Epithelial cell of prostate (primary cell): ENCODE measurements at regions not wholly inside any gene's neighbourhood (a gene's known extent, or its start where the extent isn't known, plus 50 kb on each side); places are given as distances from the start of the nearest gene placed in this dataset.

Source experiments
- DNase-seq: peaks from one replicate; pipeline ENCODE4 v3.0.0-alpha.2; 2011; ENCODE audit warnings: low read depth, low spot score
- H3K27ac ChIP-seq: fragments of 450-650 bp; 2 replicates; pipeline ENCODE4 v1.5.1; 2017; ENCODE audit warnings: mild to moderate bottlenecking

DNA sequence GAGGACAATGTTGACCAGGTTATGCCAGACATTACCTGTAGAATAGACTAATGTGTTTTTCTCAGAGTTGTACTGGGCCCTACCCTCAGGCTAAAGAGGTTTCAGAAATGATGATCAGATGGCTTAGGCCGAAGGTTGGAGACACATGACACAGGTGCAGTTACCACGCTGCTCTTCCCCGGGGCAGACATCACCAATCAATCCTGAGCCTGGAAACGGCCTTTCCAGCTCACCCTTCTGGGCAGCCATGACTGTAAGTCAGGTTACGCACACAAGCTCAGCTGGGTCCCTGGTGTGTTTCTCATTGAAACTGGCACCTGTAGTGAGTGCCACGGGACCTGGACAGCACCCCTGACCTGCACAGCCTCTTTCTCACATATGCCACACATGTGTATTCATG, 299.3 kb downstream of the UQCRFS1 start:
- no peak overlapping the region for H3K27ac ChIP-seq
- no peak for DNase-seq

DNA sequence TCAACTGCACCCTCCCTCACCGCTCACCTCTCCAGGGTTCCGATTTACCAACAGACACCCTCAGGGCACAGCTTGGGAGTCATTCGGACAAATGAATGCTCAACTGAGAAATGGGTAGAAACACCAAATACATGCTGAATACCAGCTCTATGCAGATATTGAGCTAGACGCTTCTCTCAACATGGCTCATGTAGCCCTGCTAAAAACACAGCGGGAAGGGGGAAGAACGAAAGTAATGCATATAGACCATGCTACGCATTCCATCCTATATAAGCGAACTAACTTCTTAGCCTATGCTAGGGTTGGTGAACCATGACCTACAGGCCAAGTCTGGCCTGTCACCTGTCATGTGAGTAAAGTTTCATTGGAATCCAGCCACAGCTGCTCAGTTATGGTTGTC, 304.0 kb downstream of the UQCRFS1 start:
- no peak for DNase-seq
- H3K27ac ChIP-seq, result no peak overlapping the region

GRCh38 chr19:28907534-28907933, 305.4 kb downstream of the UQCRFS1 start:
- no peak overlapping the region for H3K27ac ChIP-seq
- DNase-seq, result no peak

DNA sequence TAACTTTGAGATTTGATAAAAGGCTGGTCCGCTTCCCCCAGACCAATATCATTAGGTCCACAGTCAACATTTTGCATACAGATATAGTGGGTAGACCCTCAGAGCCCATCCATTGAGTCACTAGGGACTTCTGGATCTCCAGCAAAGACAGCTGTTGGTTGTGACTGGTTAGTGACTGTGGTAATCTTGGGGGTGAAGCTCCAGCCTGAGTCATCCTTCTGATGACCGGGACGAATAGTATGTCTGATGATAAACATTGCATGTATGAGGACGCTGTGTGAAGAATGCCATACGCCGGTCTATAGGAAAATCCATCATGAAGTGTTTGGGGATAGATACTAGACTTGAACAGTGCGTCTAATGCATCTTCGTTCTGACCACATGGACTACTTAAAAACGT, 307.0 kb downstream of the UQCRFS1 start:
- DNase-seq, result no peak

GRCh38 chr19:28899703-28900102, 313.2 kb downstream of the UQCRFS1 start:
- no peak for DNase-seq

More for the DNA sequence above, 307.0 kb downstream of the UQCRFS1 start:
- no peak overlapping the region for H3K27ac ChIP-seq

GRCh38 chr19:28898249-28898648, 314.7 kb downstream of the UQCRFS1 start:
- no peak overlapping the region for H3K27ac ChIP-seq
- no peak for DNase-seq

More at GRCh38 chr19:28899703-28900102, 313.2 kb downstream of the UQCRFS1 start:
- H3K27ac ChIP-seq, result no peak overlapping the region

GRCh38 chr19:28889941-28890670, 322.8 kb downstream of the UQCRFS1 start:
- no peak overlapping the region for H3K27ac ChIP-seq
- DNase-seq, result no peak

- no peak overlapping the region for H3K27ac ChIP-seq
- DNase-seq, result no peak
These were observed 324.9 kb downstream of the UQCRFS1 start for GRCh38 chr19:28887920-28888618.

- no peak for DNase-seq
- no peak overlapping the region for H3K27ac ChIP-seq
These were observed 326.2 kb downstream of the UQCRFS1 start for GRCh38 chr19:28886708-28887107.

- H3K27ac ChIP-seq, result no peak overlapping the region
- DNase-seq, result no peak
These were observed 327.0 kb downstream of the UQCRFS1 start for GRCh38 chr19:28885965-28886364.

- no peak for DNase-seq
- no peak overlapping the region for H3K27ac ChIP-seq
These were observed 328.0 kb downstream of the UQCRFS1 start for GRCh38 chr19:28884786-28885476.

DNA sequence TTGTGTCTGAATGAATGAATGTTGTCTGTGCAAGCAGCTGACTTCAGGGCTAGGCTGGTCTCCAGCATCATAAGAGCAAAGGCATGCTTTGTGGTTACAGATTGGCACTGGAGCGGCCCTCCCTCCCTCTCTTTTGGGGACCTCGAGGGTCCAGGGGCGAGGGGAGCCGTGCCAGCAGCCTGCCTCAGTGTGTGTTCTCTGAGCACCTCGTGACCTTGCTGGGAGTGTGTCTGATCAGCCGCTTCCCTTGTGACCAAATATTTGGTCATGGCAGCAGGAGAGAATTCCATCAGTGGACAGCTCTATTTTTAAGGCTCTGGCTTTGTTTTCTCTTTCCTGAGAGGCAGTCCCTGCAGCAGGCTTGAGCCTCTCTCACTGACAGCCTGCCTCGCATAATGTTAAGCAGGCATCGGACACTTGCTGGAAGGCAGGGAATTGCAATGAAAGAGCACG, 329.7 kb downstream of the UQCRFS1 start:
- DNase-seq, result no peak
- H3K27ac ChIP-seq, result no peak overlapping the region

- no peak overlapping the region for H3K27ac ChIP-seq
- DNase-seq, result no peak
These were observed 330.1 kb downstream of the UQCRFS1 start for GRCh38 chr19:28882818-28883217.

- DNase-seq, result no peak
- no peak overlapping the region for H3K27ac ChIP-seq
These were observed 331.3 kb downstream of the UQCRFS1 start for GRCh38 chr19:28881616-28882015.

GRCh38 chr19:28880735-28881401, 332.1 kb downstream of the UQCRFS1 start:
- H3K27ac ChIP-seq, result no peak overlapping the region
- no peak for DNase-seq

DNA sequence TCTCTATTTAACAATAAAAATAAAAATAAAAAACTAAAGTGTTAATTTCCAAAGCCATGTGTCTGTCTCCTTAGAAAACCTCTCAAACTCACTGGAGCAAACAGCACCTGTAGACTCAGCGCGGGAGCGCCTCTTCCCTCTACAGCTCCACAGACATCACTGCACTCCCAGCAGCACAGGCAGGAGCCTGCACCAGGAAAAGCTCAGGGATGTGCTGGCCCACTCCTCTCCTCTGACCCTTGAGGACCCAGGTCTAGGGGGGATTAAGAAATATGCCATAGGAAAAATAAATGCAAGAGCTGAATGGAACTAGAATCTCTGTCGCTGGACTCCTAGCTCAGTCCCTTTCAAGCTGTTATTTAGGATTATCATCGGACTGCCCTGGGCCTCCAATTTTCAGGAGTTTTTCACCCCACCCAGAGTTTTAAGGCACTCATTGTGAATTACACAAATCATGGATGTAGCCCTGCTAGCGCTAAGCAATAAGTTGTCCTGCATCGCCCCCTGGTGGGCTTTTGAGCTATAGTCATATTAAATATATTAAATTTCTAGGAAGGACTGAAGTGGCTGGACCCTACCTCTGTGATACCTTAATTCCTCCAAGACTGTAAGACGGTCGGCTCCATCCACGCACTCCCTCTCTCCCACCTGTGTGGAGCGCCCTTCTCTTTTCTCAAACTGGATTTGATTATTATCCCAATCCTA, 333.9 kb downstream of the UQCRFS1 start:
- no peak for DNase-seq
- no peak overlapping the region for H3K27ac ChIP-seq

GRCh38 chr19:28876609-28877123, 336.3 kb downstream of the UQCRFS1 start:
- DNase-seq, result no peak
- H3K27ac ChIP-seq, result no peak overlapping the region

DNA sequence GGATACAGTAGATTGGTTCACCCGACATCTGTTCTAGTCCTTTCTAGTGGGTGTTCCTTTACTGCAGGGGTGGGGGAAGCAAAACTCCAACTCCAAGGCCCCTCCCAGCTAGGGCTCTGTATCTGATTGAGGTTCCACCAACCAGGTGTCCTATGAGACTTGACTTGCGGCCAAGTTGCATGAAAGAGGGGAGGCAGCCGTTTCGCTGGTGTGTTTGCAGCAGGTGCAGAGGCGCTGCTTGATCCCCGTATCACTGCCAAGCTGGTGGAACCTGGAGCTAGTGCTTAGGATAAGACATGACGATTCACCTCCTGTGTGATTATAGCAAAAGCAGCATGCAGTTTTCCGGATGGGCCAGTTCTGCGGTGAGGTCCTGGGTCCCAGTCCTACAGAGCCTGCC, 338.2 kb downstream of the UQCRFS1 start:
- no peak for DNase-seq
- H3K27ac ChIP-seq, result no peak overlapping the region

DNA sequence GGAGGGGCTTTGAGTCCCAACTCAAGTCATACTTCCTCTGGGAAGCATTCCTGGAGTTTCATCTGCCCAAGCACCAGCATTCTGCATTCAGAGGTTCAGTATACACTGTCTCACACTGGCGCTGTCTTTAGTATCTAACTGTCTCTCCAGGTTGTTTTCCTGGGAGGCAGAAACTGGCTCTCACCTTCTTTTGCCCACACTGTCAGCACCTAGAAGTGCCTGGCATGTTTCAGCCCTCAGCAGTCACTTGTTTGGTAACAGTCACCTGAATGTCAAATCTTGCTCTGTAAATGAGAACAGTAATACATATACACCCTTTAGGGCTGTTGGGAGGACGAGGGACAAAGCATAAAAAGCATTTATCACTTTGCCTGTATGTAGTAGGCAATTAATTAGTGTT, 339.6 kb downstream of the UQCRFS1 start:
- no peak overlapping the region for H3K27ac ChIP-seq
- no peak for DNase-seq
